IMR-90 (cell line): ENCODE measurements at regions not wholly inside any gene's neighbourhood (a gene's known extent, or its start where the extent isn't known, plus 50 kb on each side); places are given as distances from the start of the nearest gene placed in this dataset.

ENCODE experiments used
- ATAC-seq: fragments of 200-7000 bp; cut with Tn5 transposase; 2 replicates; pipeline ENCODE4 v1.9.1; 2020; ENCODE audit warnings: low read depth, mild to moderate bottlenecking, moderate library complexity
- BruUV-seq: library from RNA; stranded (reverse); fragments of 400-500 nt; replicated peaks from 2 replicates; lab custom pipeline; 2021; lab: Mats Ljungman, UMichigan
- CTCF ChIA-PET: fragments of 300-600 bp; formaldehyde crosslinking; extraction: SDS; loops from one replicate; lab custom pipeline; 2021; ENCODE audit warnings: antibody characterized with exemption; lab: Yijun Ruan, JAX
- POLR2A ChIA-PET: fragments of 300-600 bp; sonication (Branson Sonifier 250); formaldehyde crosslinking; loops from one replicate; lab custom pipeline; 2022; ENCODE audit warnings: antibody characterized with exemption; ENCODE audit not compliant: unreplicated experiment; lab: Charles Lee
- DNase-seq: peaks from one replicate; pipeline ENCODE4 v3.0.0; 2013
- H2AFZ ChIP-seq: replicated peaks from 2 replicates; pipeline ENCODE3; 2013; ENCODE audit warnings: low read length, mild to moderate bottlenecking; ENCODE audit not compliant: poor library complexity
- H2AK5ac ChIP-seq: 2 replicates; pipeline ENCODE4 v1.6.1; 2013; ENCODE audit warnings: low read depth, low read length, inconsistent platforms
- H2AK9ac ChIP-seq: replicated peaks from 2 replicates; pipeline ENCODE3; 2013; ENCODE audit warnings: mild to moderate bottlenecking, low read depth, low read length, moderate library complexity; ENCODE audit not compliant: poor library complexity
- H2BK120ac ChIP-seq: 2 replicates; pipeline ENCODE4 v1.6.1; 2013; ENCODE audit warnings: low read depth, low read length, inconsistent platforms
- H2BK15ac ChIP-seq: 3 replicates; pipeline ENCODE4 v1.6.1; 2013; ENCODE audit warnings: low read depth, low read length, inconsistent platforms
- H2BK20ac ChIP-seq: 2 replicates; pipeline ENCODE4 v1.6.1; 2013; ENCODE audit warnings: low read depth, mild to moderate bottlenecking, inconsistent platforms, low read length, moderate library complexity
- H2BK5ac ChIP-seq: 2 replicates; pipeline ENCODE4 v1.6.1; 2013; ENCODE audit warnings: mild to moderate bottlenecking, low read depth, low read length, inconsistent platforms; ENCODE audit not compliant: poor library complexity, severe bottlenecking
- H3K14ac ChIP-seq: replicated peaks from 2 replicates; pipeline ENCODE4 v1.6.1; 2013; ENCODE audit warnings: low read depth, low read length, inconsistent platforms
- H3K18ac ChIP-seq: 2 replicates; pipeline ENCODE4 v1.6.1; 2013; ENCODE audit warnings: low read depth, low read length, control low read depth
- H3K23ac ChIP-seq: 2 replicates; pipeline ENCODE4 v1.6.1; 2013; ENCODE audit warnings: low read depth, low read length, inconsistent platforms
- H3K27ac ChIP-seq: 2 replicates; pipeline ENCODE4 v1.5.1; 2013; ENCODE audit warnings: mild to moderate bottlenecking, control low read depth, low read length; ENCODE audit not compliant: insufficient read depth
- H3K27me3 ChIP-seq: 2 replicates; pipeline ENCODE4 v1.6.1; 2013; ENCODE audit warnings: low read length; ENCODE audit not compliant: control insufficient read depth, insufficient read depth
- H3K36me3 ChIP-seq: 2 replicates; pipeline ENCODE4 v1.6.1; 2013; ENCODE audit warnings: low read length, mixed read lengths; ENCODE audit not compliant: control insufficient read depth, insufficient read depth
- H3K4ac ChIP-seq: 2 replicates; pipeline ENCODE4 v1.6.1; 2013; ENCODE audit warnings: low read depth, low read length, inconsistent platforms
- H3K4me1 ChIP-seq: 2 replicates; pipeline ENCODE4 v1.6.1; 2013; ENCODE audit warnings: low read length, mixed read lengths; ENCODE audit not compliant: control insufficient read depth, insufficient read depth
- H3K4me2 ChIP-seq: 2 replicates; pipeline ENCODE4 v1.6.1; 2013; ENCODE audit warnings: low read depth, mild to moderate bottlenecking, control low read depth, low read length, moderate library complexity
- H3K4me3 ChIP-seq: 2 replicates; pipeline ENCODE4 v1.5.1; 2013; ENCODE audit warnings: low read depth, mild to moderate bottlenecking, control low read depth, low read length, moderate library complexity; ENCODE audit not compliant: insufficient read depth
- H3K56ac ChIP-seq: 2 replicates; pipeline ENCODE4 v1.6.1; 2013; ENCODE audit warnings: low read length, inconsistent platforms; ENCODE audit not compliant: insufficient read depth; ENCODE audit errors: extremely low read depth
- H3K79me1 ChIP-seq, 2 experiments: 2 replicates each; pipeline ENCODE4 v1.6.1; 2013; ENCODE audit warnings: low read length in 2 of 2, inconsistent platforms in 1 of 2, low read depth in 1 of 2
- H3K9ac ChIP-seq: 2 replicates; pipeline ENCODE4 v1.6.1; 2013; ENCODE audit warnings: low read depth, low read length, control low read depth
- H3K9me1 ChIP-seq: 2 replicates; pipeline ENCODE4 v1.6.1; 2013; ENCODE audit warnings: low read length, inconsistent platforms; ENCODE audit not compliant: insufficient read depth
- H3K9me3 ChIP-seq: 2 replicates; pipeline ENCODE4 v1.6.1; 2013; ENCODE audit warnings: low read length; ENCODE audit not compliant: control insufficient read depth, insufficient read depth
- H4K20me1 ChIP-seq: 2 replicates; pipeline ENCODE4 v1.6.1; 2013; ENCODE audit warnings: low read length, inconsistent platforms; ENCODE audit not compliant: insufficient read depth
- H4K5ac ChIP-seq: 2 replicates; pipeline ENCODE4 v1.6.1; 2013; ENCODE audit warnings: mild to moderate bottlenecking, low read depth, low read length, control low read depth
- H4K8ac ChIP-seq, 2 experiments: 2 replicates each; pipeline ENCODE4 v1.6.1; 2013; ENCODE audit warnings: low read depth in 2 of 2, low read length in 2 of 2, control low read depth in 1 of 2, inconsistent platforms in 1 of 2
- H4K91ac ChIP-seq: 2 replicates; pipeline ENCODE4 v1.6.1; 2013; ENCODE audit warnings: low read depth, low read length, inconsistent platforms; ENCODE audit not compliant: insufficient read depth
- BHLHE40 ChIP-seq: fragments of 150-350 bp; IDR thresholded peaks from 2 replicates; pipeline ENCODE4 v1.6.1; 2016; ENCODE audit warnings: mild to moderate bottlenecking, low read depth, low read length
- CEBPB ChIP-seq: IDR thresholded peaks from 2 replicates; pipeline ENCODE4 v1.6.1; 2012; ENCODE audit warnings: low read depth, low read length, improper control_type of control experiment
- CHD1 ChIP-seq: IDR thresholded peaks from 2 replicates; pipeline ENCODE4 v1.6.1; 2012; ENCODE audit warnings: low read depth, low read length, improper control_type of control experiment
- CTCF ChIP-seq: conservative IDR thresholded peaks from 2 replicates; pipeline ENCODE4 v1.5.1; 2012; ENCODE audit warnings: mild to moderate bottlenecking, low read depth, low read length, improper control_type of control experiment
- ELK1 ChIP-seq: fragments of 150-350 bp; IDR thresholded peaks from 2 replicates; pipeline ENCODE4 v1.6.1; 2016; ENCODE audit warnings: low read depth, mild to moderate bottlenecking, low read length, moderate library complexity, borderline replicate concordance
- FOS ChIP-seq: fragments of 150-350 bp; IDR thresholded peaks from 2 replicates; pipeline ENCODE4 v1.6.1; 2016; ENCODE audit warnings: low read depth, low read length
- RAD21 ChIP-seq: IDR thresholded peaks from 2 replicates; pipeline ENCODE4 v1.6.1; 2012; ENCODE audit warnings: low read length, improper control_type of control experiment
- RCOR1 ChIP-seq: IDR thresholded peaks from 2 replicates; pipeline ENCODE4 v1.6.1; 2012; ENCODE audit warnings: mild to moderate bottlenecking, low read length, improper control_type of control experiment; ENCODE audit not compliant: insufficient replicate concordance
- SMC3 ChIP-seq: fragments of 150-350 bp; IDR thresholded peaks from 2 replicates; pipeline ENCODE4 v1.6.1; 2016; ENCODE audit warnings: low read depth, mild to moderate bottlenecking, antibody characterized with exemption, low read length, moderate library complexity
- USF2 ChIP-seq: fragments of 150-350 bp; IDR thresholded peaks from 2 replicates; pipeline ENCODE4 v1.6.1; 2017; ENCODE audit warnings: mild to moderate bottlenecking, antibody characterized with exemption, low read length, low read depth
- WGBS, 2 experiments: methylation state at CpG; one replicate each; pipeline versions ENCODE4 v1.1.5 to v1.1.7; 2013; ENCODE audit warnings: missing lambda C conversion rate in 2 of 2; ENCODE audit not compliant: insufficient read length in 1 of 2; ENCODE audit errors: extremely low coverage in 2 of 2; 5-methylcytosine and 5-hydroxymethylcytosine counted together
- dilution Hi-C: fragments of 300-500 bp; cut with HindIII; formaldehyde crosslinking; loops from one replicate; pipeline ENCODE4 v1.14.3; 2018; ENCODE audit warnings: low sequenced_read_pairs; ENCODE audit not compliant: unreplicated experiment
- in situ Hi-C: fragments of 300-500 bp; cut with MboI; formaldehyde crosslinking; loops from 3 replicates; pipeline ENCODE4 v1.14.3; 2019; ENCODE audit warnings: low sequenced_read_pairs, inconsistent platforms, mixed read lengths
- intact Hi-C: fragments of 100-400 bp; cut with micrococcal nuclease; formaldehyde crosslinking; loops from 2 replicates; pipeline ENCODE4 v1.10.0; 2022

GRCh38 chr9:115862021-115862420 lies 291.6 kb upstream of the PAPPA start:
- intact Hi-C loops (no loop called here), in situ Hi-C loops (no loop called here), dilution Hi-C loops (no loop called here)
- Histone ChIP-seq H2BK15ac (no peak overlapping the region), H4K91ac (no peak overlapping the region), H4K5ac (no peak overlapping the region), H3K4ac (no peak overlapping the region), H3K36me3 (no peaks in the 10 kb centered on the region), H2AFZ (no peak overlapping the region), H3K27ac (no peak overlapping the region), H2BK5ac (no peak overlapping the region), H3K18ac (no peak overlapping the region), H3K9me3 (no peaks in the 10 kb centered on the region), H3K56ac (no peak overlapping the region), H2AK5ac (0 out of 2 replicates have a peak overlapping the region, but pooled peaks have one; percentile 50), H3K4me1 (no peaks in the 10 kb centered on the region), H3K4me2 (no peak overlapping the region), H3K4me3 (no peak overlapping the region), H3K23ac (no peak overlapping the region), H4K8ac (no peak overlapping the region), H3K27me3 (no peaks in the 10 kb centered on the region), H2AK9ac (no peak overlapping the region), H3K9me1 (no peaks in the 10 kb centered on the region; the same call in 1 of the 2 replicates), H2BK120ac (0 out of 2 replicates have a peak overlapping the region, but pooled peaks have one; percentile 19), H3K14ac (no peak overlapping the region), H2BK20ac (no peak overlapping the region), H3K79me1 (no peaks in the 10 kb centered on the region), H3K9ac (no peak overlapping the region), H4K20me1 (no peaks in the 10 kb centered on the region)
- ChIA-PET POLR2A (no interaction called here), CTCF (no interaction called here)
- TF ChIP-seq RAD21 (no peak), USF2 (no peak), FOS (no peak), ELK1 (no peak), RCOR1 (no peak), SMC3 (no peak), CHD1 (no peak), CTCF (no peak), CEBPB (no peak), BHLHE40 (no peak)
- BruUV-seq = no TSS peak
- DNase-seq (no peak), ATAC-seq (no peak)
- WGBS, 2 experiments = no CpG with 5 or more reads among the region's 3 CpGs
